Heart left ventricle (tissue), 13 donors: ENCODE measurements at regions not wholly inside any gene's neighbourhood (a gene's known extent, or its start where the extent isn't known, plus 50 kb on each side); places are given as distances from the start of the nearest gene placed in this dataset.

Experiments used
- POLR2A ChIP-seq, 2 donors: fragments of 450-650 bp; IDR thresholded peaks; one replicate each; pipeline ENCODE4 v1.6.1; 2017; ENCODE audit warnings: antibody characterized with exemption in 2 of 2, mild to moderate bottlenecking in 2 of 2, moderate library complexity in 2 of 2
- TF ChIP-seq, protein P1 (sequence below), 12 donors: fragments of 200-600 bp; sonication (generic) in 4 of 12; IDR thresholded peaks; one replicate each; pipeline versions ENCODE4 v1.5.0 to v1.8.0; 2018 to 2022; ENCODE audit warnings: antibody characterized with exemption in 12 of 12, mild to moderate bottlenecking in 5 of 12
- donor health status: ischemic (EF 13 %, LVEDD 7.1; RV severe dilation, severe dysfunction).
- donor health status: DM: no; HTN: yes; CAD: no.
- donor health status: DM: no; HTN: no; CAD: no.
- donor health status: ischemic (EF 25% LVEDD 6.9; RV normal size, moderate dysfunction).
- donor health status: ischemic (EF 25% LVEDD 5.7; RV mildly dilated, moderate dysfunction).
- donor health status: ischemic (EF 35%, LVEDD 5.7; RV mildly dilated, moderate dysfunction).
- donor health status: nonischemic (EF 11% LVEDD 7.7; RV severe dilation, severe dysfunction).
- donor health status: DM: yes; HTN: yes; CAD: no.
- donor health status: PGD.
- donor health status: ischemic (EF 29% LVEDD 5.4; RV normal size, mild dysfunction).
- donor health status: nonischemic (EF 23%, LVEDD 6.1; RV moderate dilation, normal function).

DNA sequence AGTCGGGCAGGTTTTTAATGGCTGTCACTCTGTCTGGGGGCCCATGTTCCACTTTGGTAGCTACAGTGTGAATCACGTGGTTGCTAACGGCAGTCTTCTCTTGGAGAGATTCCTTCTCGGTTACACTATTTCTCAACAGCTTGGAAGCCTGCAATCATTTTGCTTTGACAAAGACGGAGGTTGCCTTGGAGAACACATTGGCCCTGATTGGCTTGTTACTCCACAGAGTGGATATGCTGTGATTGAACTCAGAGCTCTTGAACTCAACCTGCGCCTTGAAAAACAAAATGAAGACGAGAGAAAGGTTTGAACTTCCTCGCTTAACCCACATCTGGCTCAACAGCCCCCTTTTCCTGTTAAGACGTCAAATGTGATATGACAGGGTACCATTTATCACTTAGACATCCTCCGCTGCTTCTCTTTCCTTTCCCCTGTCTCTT is 218.9 kb downstream of the MAF start:
- TF ChIP-seq, protein P1, sequence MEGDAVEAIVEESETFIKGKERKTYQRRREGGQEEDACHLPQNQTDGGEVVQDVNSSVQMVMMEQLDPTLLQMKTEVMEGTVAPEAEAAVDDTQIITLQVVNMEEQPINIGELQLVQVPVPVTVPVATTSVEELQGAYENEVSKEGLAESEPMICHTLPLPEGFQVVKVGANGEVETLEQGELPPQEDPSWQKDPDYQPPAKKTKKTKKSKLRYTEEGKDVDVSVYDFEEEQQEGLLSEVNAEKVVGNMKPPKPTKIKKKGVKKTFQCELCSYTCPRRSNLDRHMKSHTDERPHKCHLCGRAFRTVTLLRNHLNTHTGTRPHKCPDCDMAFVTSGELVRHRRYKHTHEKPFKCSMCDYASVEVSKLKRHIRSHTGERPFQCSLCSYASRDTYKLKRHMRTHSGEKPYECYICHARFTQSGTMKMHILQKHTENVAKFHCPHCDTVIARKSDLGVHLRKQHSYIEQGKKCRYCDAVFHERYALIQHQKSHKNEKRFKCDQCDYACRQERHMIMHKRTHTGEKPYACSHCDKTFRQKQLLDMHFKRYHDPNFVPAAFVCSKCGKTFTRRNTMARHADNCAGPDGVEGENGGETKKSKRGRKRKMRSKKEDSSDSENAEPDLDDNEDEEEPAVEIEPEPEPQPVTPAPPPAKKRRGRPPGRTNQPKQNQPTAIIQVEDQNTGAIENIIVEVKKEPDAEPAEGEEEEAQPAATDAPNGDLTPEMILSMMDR (IDR thresholded peaks at IDR 0.05) = no peak
- no peak for TF ChIP-seq POLR2A (IDR thresholded peaks at IDR 0.05)
